Natural killer cell treated with Interleukin-12 subunit alpha and Interleukin-12 subunit beta and Interleukin-15 and Interleukin-18, amount 100 ng/mL, for 72 hours (primary cell): ENCODE measurements at regions not wholly inside any gene's neighbourhood (a gene's known extent, or its start where the extent isn't known, plus 50 kb on each side); places are given as distances from the start of the nearest gene placed in this dataset.

Experiments
- ATAC-seq, 2 donors: fragments of 150-1000 bp; cut with Tn5 transposase in 1 of 2; sonication (Bioruptor Pico), chemical (Tn5 transposase) in 1 of 2; 2 replicates each; pipeline ENCODE4 v1.10.0; 2021
- DNase-seq: peaks from one replicate; pipeline ENCODE4 v3.0.0; 2022; ENCODE audit warnings: low spot score
- H3K27ac Mint-ChIP-seq, 2 donors: 1 replicate in 1 of 2; 2 replicates in 1 of 2; pipeline ENCODE4 v1.8.0; 2022; ENCODE audit warnings: mixed read lengths in 2 of 2, mild to moderate bottlenecking in 1 of 2, moderate library complexity in 1 of 2
- H3K27me3 Mint-ChIP-seq, 2 donors: 1 replicate in 1 of 2; 2 replicates in 1 of 2; pipeline ENCODE4 v1.8.0; 2022; ENCODE audit warnings: mixed read lengths in 2 of 2
- H3K36me3 Mint-ChIP-seq: one replicate; pipeline ENCODE4 v1.8.0; 2022; ENCODE audit warnings: mixed read lengths
- H3K4me1 Mint-ChIP-seq, 2 donors: 1 replicate in 1 of 2; 2 replicates in 1 of 2; pipeline ENCODE4 v1.8.0; 2022; ENCODE audit warnings: low read depth in 2 of 2, mixed read lengths in 2 of 2, mild to moderate bottlenecking in 1 of 2
- H3K4me3 Mint-ChIP-seq: one replicate; pipeline ENCODE4 v1.8.0; 2022; ENCODE audit warnings: mixed read lengths
- H3K9me3 Mint-ChIP-seq: 2 replicates; pipeline ENCODE4 v1.8.0; 2022; ENCODE audit warnings: mixed read lengths

- peaks cover 12 to 29% of the 10 kb centered on the region in 2 donors for H3K27me3 Mint-ChIP-seq
- no peak for DNase-seq
- H3K9me3 Mint-ChIP-seq = peaks cover 3% of the 10 kb centered on the region
- H3K27ac Mint-ChIP-seq = no peak overlapping the region
- no peak overlapping the region for H3K4me3 Mint-ChIP-seq
- H3K36me3 Mint-ChIP-seq = no peaks in the 10 kb centered on the region
- no peak for ATAC-seq
- H3K4me1 Mint-ChIP-seq = no peaks in the 10 kb centered on the region
Measured at GRCh38 chr2:221264318-221264717, 307.8 kb downstream of the EPHA4 start.

DNA sequence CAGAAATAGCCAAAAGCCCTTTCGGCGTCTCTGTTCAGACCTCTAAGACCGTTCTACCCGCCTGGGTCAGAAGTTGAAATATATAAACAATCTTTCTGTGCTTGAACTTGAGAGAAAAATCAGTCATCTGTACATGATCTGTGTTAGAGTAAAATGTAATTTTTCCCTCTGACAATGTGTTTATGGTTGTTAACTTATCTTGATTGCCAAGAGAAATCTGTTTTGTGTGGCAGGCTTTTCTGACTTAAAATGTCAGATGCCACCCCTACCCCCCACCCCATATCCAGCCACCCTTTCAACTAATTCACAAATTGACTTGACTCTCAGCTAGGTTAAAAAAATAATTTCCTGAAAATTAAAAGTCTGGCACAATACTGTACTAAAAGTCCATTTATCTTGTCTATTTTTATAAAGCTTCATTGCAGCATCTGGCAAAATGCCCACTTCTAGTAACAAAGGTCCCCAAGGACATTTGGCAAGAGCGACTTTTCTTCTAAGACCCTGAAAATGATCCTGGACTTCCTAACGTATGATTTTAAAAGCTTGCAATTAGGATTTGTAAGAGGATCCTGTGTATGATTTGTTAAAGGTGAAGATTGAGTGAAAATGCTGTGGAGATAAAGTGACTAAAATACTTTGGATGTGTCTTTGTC, 304.2 kb downstream of the EPHA4 start:
- DNase-seq (no peak), ATAC-seq (no peak)
- Mint-ChIP-seq H3K27me3 (peaks cover 12 to 29% of the 10 kb centered on the region in 2 donors), H3K27ac (no peak overlapping the region), H3K9me3 (peaks cover 3% of the 10 kb centered on the region), H3K36me3 (no peaks in the 10 kb centered on the region), H3K4me1 (no peaks in the 10 kb centered on the region), H3K4me3 (no peak overlapping the region)

DNA sequence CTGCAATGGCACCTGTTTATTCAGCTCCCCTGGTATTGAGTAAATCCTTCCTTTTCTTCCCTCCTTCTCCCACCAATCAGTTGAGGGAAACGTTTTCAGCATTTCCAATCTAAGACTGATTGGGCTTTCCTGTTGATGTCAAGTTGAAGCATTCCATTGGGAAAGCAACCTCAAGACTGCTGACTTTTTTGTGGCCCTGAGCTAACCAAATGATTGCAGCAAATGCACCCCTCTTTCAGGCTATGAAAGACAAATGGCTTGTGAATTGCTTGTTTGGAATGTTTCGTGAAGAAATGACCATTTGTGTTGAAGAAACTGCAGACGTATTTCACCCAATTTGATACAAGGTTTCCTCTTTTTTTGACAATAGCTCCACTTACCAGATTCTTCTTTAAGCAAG, 303.5 kb downstream of the EPHA4 start:
- peaks cover under 1% of the 10 kb centered on the region for H3K9me3 Mint-ChIP-seq
- ATAC-seq = no peak
- no peak overlapping the region for H3K4me3 Mint-ChIP-seq
- no peaks in the 10 kb centered on the region for H3K36me3 Mint-ChIP-seq
- H3K27me3 Mint-ChIP-seq = peaks cover 9 to 26% of the 10 kb centered on the region in 2 donors
- H3K4me1 Mint-ChIP-seq = no peaks in the 10 kb centered on the region
- DNase-seq = no peak
- no peak overlapping the region for H3K27ac Mint-ChIP-seq

GRCh38 chr2:221270806-221271205, 301.3 kb downstream of the EPHA4 start:
- Mint-ChIP-seq H3K9me3 (no peaks in the 10 kb centered on the region), H3K4me3 (no peak overlapping the region), H3K27me3 (peaks cover 9 to 21% of the 10 kb centered on the region in 2 donors), H3K36me3 (no peaks in the 10 kb centered on the region), H3K4me1 (no peaks in the 10 kb centered on the region), H3K27ac (no peak overlapping the region)
- DNase-seq = no peak
- no peak for ATAC-seq

- Mint-ChIP-seq H3K9me3 (no peaks in the 10 kb centered on the region), H3K4me1 (no peaks in the 10 kb centered on the region), H3K36me3 (no peaks in the 10 kb centered on the region), H3K4me3 (no peak overlapping the region), H3K27me3 (peaks cover 11 to 21% of the 10 kb centered on the region in 2 donors), H3K27ac (no peak overlapping the region)
- ATAC-seq (no peak), DNase-seq (no peak)
Measured at GRCh38 chr2:221272729-221273128, 299.4 kb downstream of the EPHA4 start.

- Mint-ChIP-seq H3K4me3 (no peak overlapping the region), H3K27me3 (peaks cover 6 to 10% of the 10 kb centered on the region in 2 donors), H3K27ac (no peak overlapping the region), H3K36me3 (no peaks in the 10 kb centered on the region), H3K9me3 (no peaks in the 10 kb centered on the region), H3K4me1 (no peaks in the 10 kb centered on the region)
- no peak for ATAC-seq
- DNase-seq = no peak
Measured at GRCh38 chr2:221276033-221276432, 296.1 kb downstream of the EPHA4 start.

GRCh38 chr2:221276601-221277000, 295.5 kb downstream of the EPHA4 start:
- Mint-ChIP-seq H3K9me3 (no peaks in the 10 kb centered on the region), H3K4me1 (no peaks in the 10 kb centered on the region), H3K4me3 (no peak overlapping the region), H3K27ac (no peak overlapping the region), H3K27me3 (peaks cover 2 to 10% of the 10 kb centered on the region in 2 donors), H3K36me3 (no peaks in the 10 kb centered on the region)
- DNase-seq = no peak
- ATAC-seq = no peak

- no peak overlapping the region for H3K27ac Mint-ChIP-seq
- no peaks in the 10 kb centered on the region for H3K4me1 Mint-ChIP-seq
- DNase-seq = no peak
- no peak overlapping the region for H3K4me3 Mint-ChIP-seq
- H3K9me3 Mint-ChIP-seq = no peaks in the 10 kb centered on the region
- H3K36me3 Mint-ChIP-seq = no peaks in the 10 kb centered on the region
- H3K27me3 Mint-ChIP-seq = peaks cover 4 to 16% of the 10 kb centered on the region in 2 donors
- no peak for ATAC-seq
Measured at GRCh38 chr2:221282386-221282785, 289.7 kb downstream of the EPHA4 start.

DNA sequence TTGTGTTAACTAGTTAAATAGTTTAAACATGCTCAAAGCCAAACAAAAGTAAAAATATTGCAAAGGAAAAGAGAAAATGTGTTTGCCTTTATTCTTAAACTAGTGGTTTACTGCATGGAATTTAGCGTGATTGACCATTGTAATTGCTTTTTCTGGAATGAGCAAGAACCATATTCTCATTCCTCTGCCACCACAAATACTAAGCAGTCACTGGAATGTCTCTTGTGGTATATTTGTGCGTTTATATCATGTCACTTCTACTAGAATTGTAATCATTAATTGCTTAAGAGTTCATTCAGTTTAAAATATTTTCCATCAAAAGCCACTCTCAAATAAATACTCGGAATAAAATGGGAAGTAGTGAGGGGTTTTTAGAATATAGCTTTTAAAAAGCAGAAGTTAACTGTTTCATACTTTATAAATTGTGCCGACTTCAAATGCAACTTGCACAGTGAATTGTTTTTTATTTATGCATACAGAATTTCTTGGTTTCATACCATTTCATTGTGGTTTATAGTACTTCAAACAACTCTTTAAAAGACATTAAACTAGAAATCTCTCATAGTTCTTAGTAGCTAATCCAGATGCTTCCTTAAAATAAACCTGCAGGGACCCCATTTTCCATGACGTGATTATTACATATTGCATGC, 288.1 kb downstream of the EPHA4 start:
- H3K27ac Mint-ChIP-seq = no peak overlapping the region
- no peaks in the 10 kb centered on the region for H3K4me1 Mint-ChIP-seq
- no peak for DNase-seq
- H3K27me3 Mint-ChIP-seq = peaks cover 4 to 16% of the 10 kb centered on the region in 2 donors
- H3K4me3 Mint-ChIP-seq = no peak overlapping the region
- no peak for ATAC-seq
- no peaks in the 10 kb centered on the region for H3K9me3 Mint-ChIP-seq
- H3K36me3 Mint-ChIP-seq = no peaks in the 10 kb centered on the region

- ATAC-seq (no peak), DNase-seq (no peak)
- Mint-ChIP-seq H3K4me1 (no peaks in the 10 kb centered on the region), H3K27ac (no peak overlapping the region), H3K36me3 (no peaks in the 10 kb centered on the region), H3K27me3 (peaks cover 4 to 16% of the 10 kb centered on the region in 2 donors), H3K4me3 (no peak overlapping the region), H3K9me3 (no peaks in the 10 kb centered on the region)
Measured at GRCh38 chr2:221285148-221285547, 287.0 kb downstream of the EPHA4 start.

DNA sequence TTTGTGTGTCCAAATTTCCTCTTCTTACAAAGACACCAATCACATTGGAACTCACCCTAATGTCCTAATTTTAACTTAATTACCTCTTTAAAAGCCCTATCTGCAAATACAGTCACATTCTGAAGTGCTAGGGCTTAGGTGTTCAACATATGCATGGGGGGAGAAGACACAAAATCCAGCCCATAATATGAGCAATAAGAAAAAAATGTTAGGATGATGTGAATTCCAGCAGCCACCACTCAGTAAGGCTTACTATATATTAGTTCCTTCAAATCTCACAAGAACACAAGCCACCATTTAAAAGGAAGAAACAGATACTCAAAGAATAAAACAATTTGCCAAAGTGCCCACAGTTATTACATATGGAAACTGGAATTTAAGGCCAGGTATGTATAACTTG, 285.7 kb downstream of the EPHA4 start:
- ATAC-seq (no peak), DNase-seq (no peak)
- Mint-ChIP-seq H3K4me1 (no peaks in the 10 kb centered on the region), H3K27me3 (peaks cover 4 to 12% of the 10 kb centered on the region in 2 donors), H3K27ac (no peak overlapping the region), H3K9me3 (no peaks in the 10 kb centered on the region), H3K36me3 (no peaks in the 10 kb centered on the region), H3K4me3 (no peak overlapping the region)

GRCh38 chr2:221289389-221289788, 282.7 kb downstream of the EPHA4 start:
- no peaks in the 10 kb centered on the region for H3K9me3 Mint-ChIP-seq
- DNase-seq (no peak), ATAC-seq (no peak)
- no peaks in the 10 kb centered on the region for H3K36me3 Mint-ChIP-seq
- no peak overlapping the region for H3K4me3 Mint-ChIP-seq
- H3K27me3 Mint-ChIP-seq = peaks cover 4 to 10% of the 10 kb centered on the region in 2 donors
- no peak overlapping the region for H3K27ac Mint-ChIP-seq
- H3K4me1 Mint-ChIP-seq = no peaks in the 10 kb centered on the region

- Mint-ChIP-seq H3K4me3 (no peak overlapping the region), H3K27me3 (peaks cover 4 to 10% of the 10 kb centered on the region in 2 donors)
- no peak for ATAC-seq
Measured at GRCh38 chr2:221289846-221290245, 282.3 kb downstream of the EPHA4 start.

GRCh38 chr2:221293949-221294742, 278.0 kb downstream of the EPHA4 start:
- Mint-ChIP-seq H3K4me3 (no peak overlapping the region), H3K36me3 (no peaks in the 10 kb centered on the region), H3K4me1 (peaks cover under 1% of the 10 kb centered on the region in 2 donors), H3K27ac (no peak overlapping the region), H3K27me3 (peaks cover 3 to 10% of the 10 kb centered on the region in 2 donors), H3K9me3 (no peaks in the 10 kb centered on the region)
- no peak for DNase-seq
- ATAC-seq = no peak

More at GRCh38 chr2:221289846-221290245, 282.3 kb downstream of the EPHA4 start:
- Mint-ChIP-seq H3K4me1 (no peaks in the 10 kb centered on the region), H3K36me3 (no peaks in the 10 kb centered on the region), H3K27ac (no peak overlapping the region), H3K9me3 (no peaks in the 10 kb centered on the region)
- no peak for DNase-seq
